Trophoblast cell (in vitro differentiated cells and primary cell): ENCODE measurements at regions not wholly inside any gene's neighbourhood (a gene's known extent, or its start where the extent isn't known, plus 50 kb on each side); places are given as distances from the start of the nearest gene placed in this dataset.

ENCODE experiments used
- DNase-seq, 2 donors: peaks; one replicate each; pipeline ENCODE4 v3.0.0-alpha.2; 2016
- H2AFZ ChIP-seq: 2 replicates; pipeline ENCODE4 v1.6.1; 2013; ENCODE audit warnings: low read length, moderate library complexity, mild to moderate bottlenecking; ENCODE audit not compliant: insufficient read depth, poor library complexity
- H2AK5ac ChIP-seq: 2 replicates; pipeline ENCODE4 v1.6.1; 2013; ENCODE audit warnings: mild to moderate bottlenecking, low read length
- H2BK120ac ChIP-seq: 2 replicates; pipeline ENCODE4 v1.6.1; 2013; ENCODE audit warnings: low read length, mild to moderate bottlenecking, moderate library complexity; ENCODE audit not compliant: insufficient read depth, poor library complexity
- H2BK12ac ChIP-seq: 2 replicates; pipeline ENCODE4 v1.6.1; 2013; ENCODE audit warnings: mild to moderate bottlenecking, low read length, moderate library complexity
- H2BK5ac ChIP-seq: 2 replicates; pipeline ENCODE4 v1.6.1; 2013; ENCODE audit warnings: low read length, low read depth, moderate library complexity, mild to moderate bottlenecking; ENCODE audit not compliant: poor library complexity
- H3K14ac ChIP-seq: 2 replicates; pipeline ENCODE4 v1.6.1; 2013; ENCODE audit warnings: mild to moderate bottlenecking, low read length
- H3K18ac ChIP-seq: 2 replicates; pipeline ENCODE4 v1.6.1; 2013; ENCODE audit warnings: mild to moderate bottlenecking, low read length
- H3K23ac ChIP-seq: 2 replicates; pipeline ENCODE4 v1.6.1; 2013; ENCODE audit warnings: low read length
- H3K27ac ChIP-seq: 2 replicates; pipeline ENCODE4 v1.5.1; 2013; ENCODE audit warnings: low read depth, mild to moderate bottlenecking, inconsistent platforms, low read length, moderate library complexity
- H3K27me3 ChIP-seq: 2 replicates; pipeline ENCODE4 v1.6.1; 2013; ENCODE audit warnings: inconsistent platforms, mild to moderate bottlenecking, low read length, moderate library complexity; ENCODE audit not compliant: insufficient read depth
- H3K36me3 ChIP-seq, 2 experiments: 1 replicate in 1 of 2; 2 replicates in 1 of 2; pipeline ENCODE4 v1.6.1; 2013; ENCODE audit warnings: low read length in 2 of 2, mild to moderate bottlenecking in 2 of 2, moderate library complexity in 1 of 2; ENCODE audit not compliant: insufficient read depth in 2 of 2, control insufficient read depth in 1 of 2
- H3K4ac ChIP-seq: 2 replicates; pipeline ENCODE4 v1.6.1; 2013; ENCODE audit warnings: low read depth, mild to moderate bottlenecking, low read length, moderate library complexity
- H3K4me1 ChIP-seq, 2 experiments: 1 replicate in 1 of 2; 2 replicates in 1 of 2; pipeline ENCODE4 v1.6.1; 2013; ENCODE audit warnings: low read length in 2 of 2, mild to moderate bottlenecking in 2 of 2, moderate library complexity in 1 of 2; ENCODE audit not compliant: insufficient read depth in 2 of 2, control insufficient read depth in 1 of 2
- H3K4me2 ChIP-seq: 2 replicates; pipeline ENCODE4 v1.6.1; 2013; ENCODE audit warnings: inconsistent platforms, mild to moderate bottlenecking, low read length, moderate library complexity
- H3K4me3 ChIP-seq: 2 replicates; pipeline ENCODE4 v1.5.1; 2013; ENCODE audit warnings: mild to moderate bottlenecking, low read depth, low read length, inconsistent platforms
- H3K79me1 ChIP-seq: one replicate; pipeline ENCODE4 v1.6.1; 2013; ENCODE audit warnings: low read length
- H3K79me2 ChIP-seq: 2 replicates; pipeline ENCODE4 v1.6.1; 2013; ENCODE audit warnings: low read length, mild to moderate bottlenecking; ENCODE audit not compliant: control insufficient read depth, insufficient read depth, poor library complexity
- H3K9ac ChIP-seq: 2 replicates; pipeline ENCODE4 v1.6.1; 2013; ENCODE audit warnings: mild to moderate bottlenecking, low read length
- H3K9me3 ChIP-seq: 2 replicates; pipeline ENCODE4 v1.6.1; 2013; ENCODE audit warnings: low read depth, mild to moderate bottlenecking, control low read depth, inconsistent platforms, low read length; ENCODE audit not compliant: insufficient read depth
- H4K12ac ChIP-seq: 2 replicates; pipeline ENCODE4 v1.6.1; 2013; ENCODE audit warnings: low read depth, mild to moderate bottlenecking, low read length, moderate library complexity
- H4K8ac ChIP-seq: 2 replicates; pipeline ENCODE4 v1.6.1; 2013; ENCODE audit warnings: low read depth, mild to moderate bottlenecking, low read length, moderate library complexity
- H4K91ac ChIP-seq: one replicate; pipeline ENCODE4 v1.6.1; 2013; ENCODE audit warnings: low read depth, mild to moderate bottlenecking, low read length, moderate library complexity
- WGBS: extraction: QIAGEN DNeasy Blood & Tissue Kit; methylation state at CpG from one replicate; pipeline ENCODE4 v1.1.7; 2013; ENCODE audit warnings: missing lambda C conversion rate; ENCODE audit not compliant: insufficient read length, insufficient coverage; ENCODE audit errors: extremely low coverage; 5-methylcytosine and 5-hydroxymethylcytosine counted together

- no peak overlapping the region for H3K14ac ChIP-seq
- H3K4me1 ChIP-seq = no peaks in the 10 kb centered on the region
- H3K9ac ChIP-seq = no peak overlapping the region
- no CpG with 5 or more reads among the region's 7 CpGs for WGBS
- H2AK5ac ChIP-seq = no peak overlapping the region
- no peak overlapping the region for H4K12ac ChIP-seq
- no peak for DNase-seq
- H4K8ac ChIP-seq = no peak overlapping the region
- H3K27ac ChIP-seq = no peak overlapping the region
- H3K4me2 ChIP-seq = no peak overlapping the region
- no peaks in the 10 kb centered on the region for H3K9me3 ChIP-seq
- no peak overlapping the region for H3K18ac ChIP-seq
- H3K36me3 ChIP-seq = no peaks in the 10 kb centered on the region
- no peak overlapping the region for H2BK120ac ChIP-seq
- H2AFZ ChIP-seq = no peak overlapping the region
- no peak overlapping the region for H3K4me3 ChIP-seq
- no peak overlapping the region for H2BK5ac ChIP-seq
- H3K79me1 ChIP-seq = no peaks in the 10 kb centered on the region
- H3K4ac ChIP-seq = no peak overlapping the region
- H2BK12ac ChIP-seq = no peak overlapping the region
- no peaks in the 10 kb centered on the region for H3K27me3 ChIP-seq
- H4K91ac ChIP-seq = no peak overlapping the region
- no peaks in the 10 kb centered on the region for H3K79me2 ChIP-seq
- H3K23ac ChIP-seq = no peak overlapping the region
Measured at GRCh38 chr5:153404747-153405146, 85.7 kb upstream of the GRIA1 start.

- Histone ChIP-seq H3K23ac (no peak overlapping the region), H3K4me3 (no peak overlapping the region), H3K27me3 (no peaks in the 10 kb centered on the region)
Measured at GRCh38 chr5:153421676-153422075, 68.8 kb upstream of the GRIA1 start.

GRCh38 chr5:153425914-153426313, 64.6 kb upstream of the GRIA1 start:
- no peak overlapping the region for H2AK5ac ChIP-seq
- H3K79me1 ChIP-seq = no peaks in the 10 kb centered on the region
- H3K27me3 ChIP-seq = no peaks in the 10 kb centered on the region
- H3K4me3 ChIP-seq = no peak overlapping the region
- H3K4me1 ChIP-seq = no peaks in the 10 kb centered on the region
- no peak overlapping the region for H2BK120ac ChIP-seq
- no peak overlapping the region for H3K9ac ChIP-seq
- no peak for DNase-seq
- H2BK5ac ChIP-seq = no peak overlapping the region
- H3K23ac ChIP-seq = no peak overlapping the region
- H3K14ac ChIP-seq = no peak overlapping the region
- no peak overlapping the region for H4K91ac ChIP-seq
- no peak overlapping the region for H3K4me2 ChIP-seq
- H3K79me2 ChIP-seq = no peaks in the 10 kb centered on the region
- no peak overlapping the region for H3K4ac ChIP-seq
- H4K12ac ChIP-seq = no peak overlapping the region
- H4K8ac ChIP-seq = no peak overlapping the region
- H3K18ac ChIP-seq = no peak overlapping the region
- no peaks in the 10 kb centered on the region for H3K36me3 ChIP-seq
- no peak overlapping the region for H3K27ac ChIP-seq
- no peak overlapping the region for H2AFZ ChIP-seq
- H3K9me3 ChIP-seq = no peaks in the 10 kb centered on the region
- no CpG with 5 or more reads among the region's 1 CpG for WGBS
- H2BK12ac ChIP-seq = no peak overlapping the region

More at GRCh38 chr5:153421676-153422075, 68.8 kb upstream of the GRIA1 start:
- no peaks in the 10 kb centered on the region for H3K9me3 ChIP-seq
- no peak overlapping the region for H2BK120ac ChIP-seq
- H3K4me1 ChIP-seq = no peaks in the 10 kb centered on the region
- no peak overlapping the region for H2AFZ ChIP-seq
- no peak overlapping the region for H3K4me2 ChIP-seq
- H2BK12ac ChIP-seq = no peak overlapping the region
- H3K79me2 ChIP-seq = no peaks in the 10 kb centered on the region
- no peak overlapping the region for H3K14ac ChIP-seq
- H3K36me3 ChIP-seq = no peaks in the 10 kb centered on the region
- H3K18ac ChIP-seq = no peak overlapping the region
- H3K9ac ChIP-seq = no peak overlapping the region
- no peak overlapping the region for H2BK5ac ChIP-seq
- H3K79me1 ChIP-seq = no peaks in the 10 kb centered on the region
- H4K91ac ChIP-seq = no peak overlapping the region
- no peak for DNase-seq
- no peak overlapping the region for H2AK5ac ChIP-seq
- H3K4ac ChIP-seq = no peak overlapping the region
- H4K8ac ChIP-seq = no peak overlapping the region
- H4K12ac ChIP-seq = no peak overlapping the region
- H3K27ac ChIP-seq = no peak overlapping the region

GRCh38 chr5:153429761-153430380, 60.6 kb upstream of the GRIA1 start:
- no peak overlapping the region for H3K4ac ChIP-seq
- no peak overlapping the region for H3K4me3 ChIP-seq
- no CpG with 5 or more reads among the region's 1 CpG for WGBS
- no peaks in the 10 kb centered on the region for H3K36me3 ChIP-seq
- no peaks in the 10 kb centered on the region for H3K79me2 ChIP-seq
- no peaks in the 10 kb centered on the region for H3K79me1 ChIP-seq
- H2AK5ac ChIP-seq = no peak overlapping the region
- no peak overlapping the region for H4K12ac ChIP-seq
- DNase-seq = no peak
- H4K8ac ChIP-seq = no peak overlapping the region
- H4K91ac ChIP-seq = no peak overlapping the region
- H2BK120ac ChIP-seq = no peak overlapping the region
- no peak overlapping the region for H3K23ac ChIP-seq
- no peak overlapping the region for H3K9ac ChIP-seq
- no peaks in the 10 kb centered on the region for H3K9me3 ChIP-seq
- no peak overlapping the region for H3K27ac ChIP-seq
- no peaks in the 10 kb centered on the region for H3K4me1 ChIP-seq
- no peaks in the 10 kb centered on the region for H3K27me3 ChIP-seq
- H3K18ac ChIP-seq = no peak overlapping the region
- no peak overlapping the region for H2BK12ac ChIP-seq
- H3K14ac ChIP-seq = no peak overlapping the region
- H2BK5ac ChIP-seq = no peak overlapping the region
- H3K4me2 ChIP-seq = no peak overlapping the region
- H2AFZ ChIP-seq = no peak overlapping the region
